HL-60 (cell line): ENCODE measurements at regions not wholly inside any gene's neighbourhood (a gene's known extent, or its start where the extent isn't known, plus 50 kb on each side); places are given as distances from the start of the nearest gene placed in this dataset.
A peak's percentile ranks its signal among the peaks of the same experiment; 100 is the strongest.

Experiments
- DNase-seq, 2 experiments: peaks; one replicate each; pipeline ENCODE4 v3.0.0-alpha.2; 2010 to 2020; ENCODE audit warnings: low read depth in 1 of 2, low spot score in 1 of 2
- H3K27ac ChIP-seq: fragments of 250-450 bp; sonication (Bioruptor Pico); replicated peaks from 2 replicates; pipeline ENCODE4 v1.5.1; 2020; ENCODE audit warnings: mild to moderate bottlenecking, moderate library complexity
- H3K27me3 ChIP-seq: fragments of 250-450 bp; sonication (Bioruptor Pico); 2 replicates; pipeline ENCODE4 v1.5.1; 2021; ENCODE audit warnings: mild to moderate bottlenecking, moderate library complexity; ENCODE audit not compliant: insufficient read depth, poor library complexity, severe bottlenecking
- H3K4me3 ChIP-seq: replicated peaks from 2 replicates; pipeline ENCODE4 v1.5.1; 2011; ENCODE audit warnings: mild to moderate bottlenecking, control low read depth, low read length; ENCODE audit not compliant: insufficient read depth
- GABPA ChIP-seq: IDR thresholded peaks from 2 replicates; pipeline ENCODE4 v1.6.1; 2012; ENCODE audit warnings: low read depth
- POLR2AphosphoS5 ChIP-seq: IDR thresholded peaks from 2 replicates; pipeline ENCODE4 v1.6.1; 2012; ENCODE audit warnings: low read depth
- REST ChIP-seq: IDR thresholded peaks from 2 replicates; pipeline ENCODE4 v1.6.1; 2012; ENCODE audit warnings: low read depth; ENCODE audit not compliant: insufficient replicate concordance
- SPI1 ChIP-seq: IDR thresholded peaks from 2 replicates; pipeline ENCODE4 v1.6.1; 2012; ENCODE audit warnings: low read depth, mild to moderate bottlenecking, borderline replicate concordance
- TF ChIP-seq, protein P1 (sequence below): IDR thresholded peaks from one replicate; pipeline ENCODE4 v1.5.1; 2011; ENCODE audit warnings: low read length, control low read depth, inconsistent platforms; ENCODE audit not compliant: insufficient read depth

DNA sequence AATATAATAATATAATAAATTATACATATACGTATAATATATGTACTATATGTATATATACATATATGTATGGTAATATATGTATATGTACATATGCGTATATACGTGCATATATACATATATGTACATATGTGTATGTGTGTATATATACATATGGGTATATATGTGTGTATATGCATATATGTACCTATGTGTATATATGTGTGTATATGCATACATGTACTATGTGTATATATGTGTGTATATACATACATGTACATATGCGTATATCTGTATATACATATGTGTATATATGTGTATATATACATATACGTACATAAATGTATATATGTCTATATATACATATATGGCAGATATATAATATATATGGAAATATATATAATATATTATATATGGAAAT is 74.8 kb upstream of the ST3GAL6 start:
- no peaks in the 10 kb centered on the region for H3K27me3 ChIP-seq
- H3K4me3 ChIP-seq, result no peak overlapping the region
- TF ChIP-seq GABPA, result no peak
- TF ChIP-seq, protein P1, sequence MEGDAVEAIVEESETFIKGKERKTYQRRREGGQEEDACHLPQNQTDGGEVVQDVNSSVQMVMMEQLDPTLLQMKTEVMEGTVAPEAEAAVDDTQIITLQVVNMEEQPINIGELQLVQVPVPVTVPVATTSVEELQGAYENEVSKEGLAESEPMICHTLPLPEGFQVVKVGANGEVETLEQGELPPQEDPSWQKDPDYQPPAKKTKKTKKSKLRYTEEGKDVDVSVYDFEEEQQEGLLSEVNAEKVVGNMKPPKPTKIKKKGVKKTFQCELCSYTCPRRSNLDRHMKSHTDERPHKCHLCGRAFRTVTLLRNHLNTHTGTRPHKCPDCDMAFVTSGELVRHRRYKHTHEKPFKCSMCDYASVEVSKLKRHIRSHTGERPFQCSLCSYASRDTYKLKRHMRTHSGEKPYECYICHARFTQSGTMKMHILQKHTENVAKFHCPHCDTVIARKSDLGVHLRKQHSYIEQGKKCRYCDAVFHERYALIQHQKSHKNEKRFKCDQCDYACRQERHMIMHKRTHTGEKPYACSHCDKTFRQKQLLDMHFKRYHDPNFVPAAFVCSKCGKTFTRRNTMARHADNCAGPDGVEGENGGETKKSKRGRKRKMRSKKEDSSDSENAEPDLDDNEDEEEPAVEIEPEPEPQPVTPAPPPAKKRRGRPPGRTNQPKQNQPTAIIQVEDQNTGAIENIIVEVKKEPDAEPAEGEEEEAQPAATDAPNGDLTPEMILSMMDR, result no peak
- DNase-seq, result no peak
- no peak overlapping the region for H3K27ac ChIP-seq

GRCh38 chr3:98690876-98691275 is 72.3 kb upstream of the ST3GAL6 start:
- TF ChIP-seq SPI1, result no peak
- TF ChIP-seq GABPA, result no peak
- no peak for TF ChIP-seq REST
- TF ChIP-seq, protein P1, result no peak
- no peak for TF ChIP-seq POLR2AphosphoS5
- Histone ChIP-seq H3K27ac (no peak overlapping the region), H3K4me3 (no peak overlapping the region), H3K27me3 (no peaks in the 10 kb centered on the region)
- DNase-seq, result no peak

DNA sequence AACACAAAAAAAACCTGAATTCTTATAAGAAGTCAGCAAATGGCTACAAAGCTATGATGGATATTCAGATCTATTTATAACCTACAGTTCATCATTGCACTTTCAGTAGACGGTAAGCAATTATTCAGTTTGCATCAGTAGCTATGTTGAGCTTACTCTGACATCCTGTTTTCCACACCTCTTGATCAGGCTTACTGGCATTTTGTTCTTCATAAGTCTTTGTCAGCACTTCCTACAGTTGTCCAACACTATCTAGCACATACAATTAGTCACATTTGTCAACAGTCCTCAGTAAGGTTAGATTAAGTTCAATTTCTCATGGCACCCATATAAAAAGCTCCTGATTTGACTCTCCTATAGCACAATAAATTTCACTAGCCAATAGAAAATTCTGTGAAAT is 71.2 kb upstream of the ST3GAL6 start:
- no peak overlapping the region for H3K4me3 ChIP-seq
- TF ChIP-seq SPI1, result no peak
- TF ChIP-seq POLR2AphosphoS5, result no peak
- no peak for TF ChIP-seq GABPA
- TF ChIP-seq, protein P1, result no peak
- no peak for TF ChIP-seq REST
- DNase-seq, result no peak
- H3K27ac ChIP-seq, result no peak overlapping the region
- no peaks in the 10 kb centered on the region for H3K27me3 ChIP-seq

GRCh38 chr3:98692787-98693473 is 70.2 kb upstream of the ST3GAL6 start:
- Histone ChIP-seq H3K27me3 (no peaks in the 10 kb centered on the region), H3K4me3 (no peak overlapping the region), H3K27ac (no peak overlapping the region)
- TF ChIP-seq, protein P1, result no peak
- TF ChIP-seq SPI1 (no peak), POLR2AphosphoS5 (no peak)
- peak; percentile 7 to 59 for DNase-seq
